ENCODE measurements at regions not wholly inside any gene's neighbourhood (a gene's known extent, or its start where the extent isn't known, plus 50 kb on each side); places are given as distances from the start of the nearest gene placed in this dataset.
A peak's percentile ranks its signal among the peaks of the same experiment; 100 is the strongest.

- DNase-seq (ENCODE audit: low read depth) = no peak
Observed at GRCh38 chr4:129167640-129168260, 71.8 kb downstream of the C4orf33 start.

GRCh38 chr4:129172181-129172580, 76.2 kb downstream of the C4orf33 start:
- no peak for DNase-seq (ENCODE audit: low read depth)

DNA sequence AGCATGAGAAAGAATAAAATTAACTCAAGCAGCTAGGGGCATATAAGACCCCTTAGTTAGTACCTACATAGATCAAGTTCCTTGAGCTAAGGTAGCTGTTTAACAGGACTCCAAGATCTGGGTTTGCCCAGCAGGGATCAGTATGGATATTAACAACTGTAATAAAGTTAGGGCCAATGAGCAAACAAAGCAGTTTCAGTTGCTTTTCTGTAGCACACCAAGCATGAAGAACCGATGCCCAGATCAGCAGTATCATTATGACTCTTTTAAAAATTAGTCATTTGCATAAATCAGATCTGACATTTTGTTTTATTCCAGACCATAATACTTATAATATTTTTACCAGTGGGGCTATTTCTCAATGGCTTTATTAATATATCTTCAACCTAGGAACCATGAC, 80.9 kb downstream of the C4orf33 start:
- DNase-seq (ENCODE audit: low read depth) = no peak

DNA sequence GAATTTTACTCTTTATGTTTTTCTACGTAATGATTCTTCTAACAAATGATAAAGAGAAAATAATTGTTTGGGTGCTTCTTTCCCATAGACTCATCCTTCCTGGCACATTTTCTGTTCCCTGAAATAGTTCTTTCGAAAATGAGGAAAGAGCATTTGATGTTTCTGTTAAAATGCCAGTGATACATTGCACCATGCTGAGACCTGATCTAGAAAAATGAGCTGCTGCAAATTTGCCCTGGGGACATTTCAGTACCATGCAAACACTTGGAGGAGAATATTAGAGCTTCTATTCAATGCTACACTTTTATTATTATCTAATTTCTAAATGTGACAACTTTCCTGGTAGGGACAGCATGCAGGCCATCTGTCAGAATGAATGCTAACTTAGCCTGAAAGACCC, 83.3 kb downstream of the C4orf33 start:
- DNase-seq (ENCODE audit: low read depth) = no peak

GRCh38 chr4:129189630-129190029, 93.7 kb downstream of the C4orf33 start:
- DNase-seq (ENCODE audit: low read depth) = no peak

- DNase-seq (ENCODE audit: low read depth) = no peak
Observed at GRCh38 chr4:129193357-129194100, 97.6 kb downstream of the C4orf33 start.

DNA sequence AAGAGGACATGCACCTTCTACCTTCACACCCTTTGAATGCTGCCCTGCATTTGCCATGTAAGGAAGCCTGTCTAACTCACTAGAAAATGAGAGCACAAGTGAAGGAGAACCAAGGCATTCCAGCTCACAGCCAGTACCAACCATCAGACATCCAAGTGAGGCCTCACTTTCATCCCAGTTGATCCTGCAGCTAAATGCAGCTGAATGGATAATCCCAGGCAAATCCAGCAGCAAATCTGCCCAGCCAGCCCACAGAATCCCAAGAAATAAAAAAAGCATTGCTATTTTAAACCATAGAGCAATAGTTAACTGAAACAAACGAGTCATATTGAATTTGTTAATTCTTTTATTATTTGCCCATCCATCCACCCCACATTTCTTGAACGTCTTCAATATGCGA, 112.5 kb downstream of the C4orf33 start:
- DNase-seq (ENCODE audit: low read depth) = no peak

DNA sequence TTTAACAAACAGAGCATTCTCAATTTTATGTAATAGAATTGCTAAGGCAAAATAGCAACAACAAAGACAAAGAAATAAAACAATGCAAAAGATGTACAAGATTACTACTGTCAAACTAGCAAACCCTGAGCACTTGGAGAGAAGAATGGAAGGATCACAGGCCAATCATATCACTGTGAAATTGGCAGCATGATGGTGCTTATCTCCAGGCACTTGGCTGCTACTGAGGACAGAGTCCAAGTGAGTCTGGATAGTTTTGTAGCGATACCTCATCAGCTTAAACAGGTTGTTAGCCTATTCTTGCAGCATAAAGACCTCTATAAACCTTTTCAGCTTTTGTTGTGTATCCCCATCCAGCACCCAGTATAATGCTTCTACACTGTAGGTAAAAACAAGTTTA, 117.7 kb downstream of the C4orf33 start:
- no peak for DNase-seq (ENCODE audit: low read depth)

- peak; percentile 40 for DNase-seq (ENCODE audit: low read depth)
Observed at GRCh38 chr4:129218360-129218759, 122.4 kb downstream of the C4orf33 start.

DNA sequence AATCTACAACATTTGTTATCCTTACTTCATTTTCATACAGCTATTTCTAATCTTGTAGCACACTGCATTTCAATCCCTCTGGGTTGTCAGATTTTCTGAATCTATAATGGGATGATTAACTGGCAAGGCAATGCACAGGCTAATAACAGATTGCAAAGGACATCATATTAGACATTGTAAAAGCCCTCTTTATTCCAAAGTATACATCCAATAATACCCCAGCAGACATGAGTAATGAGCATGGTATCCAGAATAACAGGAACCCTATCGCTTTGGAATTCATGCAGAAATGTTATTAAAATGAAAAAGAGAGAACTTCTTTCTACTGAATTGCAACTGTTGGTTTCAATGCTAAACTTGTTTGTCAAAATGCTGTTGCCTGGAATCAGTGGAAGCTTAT, 122.9 kb downstream of the C4orf33 start:
- DNase-seq (ENCODE audit: low read depth) = peak; percentile 21

GRCh38 chr4:129220254-129220653, 124.3 kb downstream of the C4orf33 start:
- no peak for DNase-seq (ENCODE audit: low read depth)

GRCh38 chr4:129223945-129224344, 128.0 kb downstream of the C4orf33 start:
- DNase-seq (ENCODE audit: low read depth) = no peak

GRCh38 chr4:129230846-129231245, 134.9 kb downstream of the C4orf33 start:
- no peak for DNase-seq (ENCODE audit: low read depth)

DNA sequence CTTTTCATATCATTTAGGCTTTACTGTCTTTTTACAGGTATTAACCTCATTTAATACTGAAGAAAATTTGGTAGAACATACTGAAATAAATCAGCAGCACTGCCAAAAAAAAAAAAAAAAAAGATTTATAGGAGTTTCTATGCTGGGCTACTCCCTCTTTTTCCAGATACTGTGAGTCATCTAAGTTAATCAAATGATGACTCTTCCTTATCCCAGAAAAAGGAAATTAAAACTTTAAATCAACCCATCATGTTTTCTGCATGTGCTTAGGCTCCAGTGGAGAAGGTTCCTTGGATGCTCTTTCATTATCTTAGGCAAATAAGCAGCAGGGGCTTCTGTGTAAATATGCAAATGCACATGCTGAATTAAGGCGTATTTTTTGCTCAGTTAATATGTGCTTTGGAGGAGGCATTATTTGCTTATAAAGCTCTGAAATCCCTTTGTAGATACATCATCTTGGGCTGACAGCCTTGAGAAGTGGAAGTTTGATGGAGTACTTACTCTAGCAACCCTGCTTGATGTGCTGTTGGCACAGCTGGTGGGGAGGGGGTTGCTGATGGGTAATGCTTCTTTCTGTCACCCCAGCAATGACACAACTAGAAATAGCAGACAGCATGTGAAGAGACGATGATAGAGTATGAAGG, 136.1 kb downstream of the C4orf33 start:
- DNase-seq (ENCODE audit: low read depth) = no peak

- DNase-seq (ENCODE audit: low read depth) = no peak
Observed at GRCh38 chr4:129232589-129233337, 136.8 kb downstream of the C4orf33 start.

DNA sequence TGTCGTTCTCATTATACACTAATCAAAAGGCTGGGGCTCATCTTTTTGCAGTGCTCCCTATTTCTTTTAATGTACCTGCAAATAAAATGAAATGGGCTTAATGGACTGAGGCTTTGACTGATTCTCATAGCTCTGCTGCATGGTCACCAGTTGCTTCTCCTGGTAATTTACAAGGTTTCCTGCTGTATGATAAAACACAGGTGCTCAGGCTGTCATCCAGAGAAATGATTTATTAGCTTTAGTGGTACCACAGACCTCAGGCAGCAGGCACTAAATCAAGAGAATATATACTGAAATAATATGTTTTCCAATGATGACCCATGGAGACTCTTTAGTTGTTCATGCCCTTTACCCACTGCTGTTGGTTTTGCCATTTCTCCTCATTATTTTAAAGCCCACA, 137.7 kb downstream of the C4orf33 start:
- DNase-seq (ENCODE audit: low read depth) = no peak

GRCh38 chr4:129236351-129236750, 140.4 kb downstream of the C4orf33 start:
- no peak for DNase-seq (ENCODE audit: low read depth)

DNA sequence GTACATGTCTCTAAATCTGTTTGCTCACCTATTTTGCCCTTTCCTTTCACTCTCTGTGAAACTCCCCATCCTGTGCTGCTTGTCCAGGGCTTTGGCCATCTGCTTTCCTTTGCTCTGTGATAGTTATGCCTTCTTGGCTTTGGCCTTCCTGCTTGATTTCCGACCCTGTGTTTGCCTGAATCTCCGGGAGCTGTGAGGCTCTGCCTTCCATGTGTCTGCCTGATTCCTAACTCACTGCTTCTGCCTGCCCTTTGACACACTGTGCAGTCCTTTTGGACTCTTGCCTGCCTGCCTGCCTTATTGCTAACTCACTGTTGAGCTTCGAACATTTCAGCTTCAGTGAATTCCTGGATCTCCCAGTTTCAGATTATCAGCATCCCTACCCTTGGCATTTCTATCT, 143.1 kb downstream of the C4orf33 start:
- DNase-seq (ENCODE audit: low read depth) = peak; percentile 13

DNA sequence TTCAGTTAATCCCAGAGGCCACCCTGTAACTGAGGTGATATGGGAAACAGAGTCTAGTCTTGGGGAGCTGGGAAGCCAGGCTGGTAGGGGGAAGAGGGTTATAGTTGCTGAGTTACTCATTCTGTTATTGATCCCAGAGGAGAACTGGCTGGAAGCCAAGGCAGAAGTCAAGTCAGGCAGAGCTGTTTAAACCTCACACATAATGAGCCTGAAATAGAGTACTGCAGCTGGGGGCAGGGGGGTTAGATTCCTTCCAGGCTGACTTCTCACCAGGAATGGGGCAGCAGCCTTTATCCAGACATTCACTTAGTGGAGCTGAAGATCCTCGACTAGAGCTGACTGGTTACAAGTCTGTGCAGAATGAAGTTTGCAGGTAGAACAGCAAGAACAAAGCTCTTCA, 144.9 kb downstream of the C4orf33 start:
- DNase-seq (ENCODE audit: low read depth) = no peak

GRCh38 chr4:129246145-129246544, 150.2 kb downstream of the C4orf33 start:
- no peak for DNase-seq (ENCODE audit: low read depth)

DNA sequence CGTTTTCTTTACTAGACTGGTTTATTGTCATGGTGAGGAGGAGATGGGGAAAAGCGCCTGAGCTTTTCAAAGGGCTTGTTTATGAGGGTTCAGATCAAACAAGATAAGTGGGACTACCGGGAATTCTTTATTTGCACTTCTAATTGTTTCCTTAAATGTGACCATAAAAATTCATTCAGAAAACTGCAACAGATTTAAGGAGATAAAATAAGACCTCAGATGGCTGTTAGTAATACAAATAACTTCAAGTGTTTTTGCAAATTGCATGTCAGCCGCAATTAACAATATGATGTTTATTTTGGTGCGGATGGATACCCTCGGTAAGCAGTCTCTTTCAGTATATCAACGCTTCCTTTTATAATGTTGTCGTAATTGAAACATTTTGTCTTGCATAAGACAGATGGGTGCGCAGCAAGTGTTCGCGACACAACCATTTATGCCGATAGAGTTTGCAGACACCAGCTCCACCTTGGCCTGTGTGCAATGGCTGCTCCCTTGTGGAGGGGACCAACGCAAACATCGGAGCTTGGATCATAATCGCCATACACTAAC, 151.0 kb downstream of the C4orf33 start:
- no peak for DNase-seq (ENCODE audit: low read depth)

DNA sequence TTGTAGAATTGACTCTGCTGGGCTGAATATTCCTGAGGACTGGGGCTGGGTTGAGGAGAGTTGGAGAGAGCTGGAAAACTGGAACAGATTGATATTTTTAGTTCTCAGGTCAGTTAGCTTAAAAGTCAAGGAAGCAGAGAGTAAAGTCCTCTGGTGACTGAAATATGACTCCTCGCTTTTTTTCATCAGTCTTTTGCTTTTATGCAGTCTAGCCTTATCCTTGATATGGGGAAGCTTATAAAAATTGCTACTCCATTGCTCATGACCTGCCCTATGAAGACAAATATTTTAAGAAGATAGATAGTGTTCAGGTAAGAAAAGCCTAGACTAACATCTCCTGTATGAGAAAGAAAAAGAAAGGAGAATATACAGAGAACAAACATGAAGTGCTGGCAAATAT, 152.7 kb downstream of the C4orf33 start:
- DNase-seq (ENCODE audit: low read depth) = no peak

Measured in ELR (cell line).